SK-N-SH treated with all-trans-retinoic acid at 6 μM for 48 hours (cell line): ENCODE measurements at regions not wholly inside any gene's neighbourhood (a gene's known extent, or its start where the extent isn't known, plus 50 kb on each side); places are given as distances from the start of the nearest gene placed in this dataset.

Source experiments
- ATAC-seq: fragments of 200-7000 bp; cut with Tn5 transposase; 3 replicates; pipeline ENCODE4 v1.9.1; 2020; ENCODE audit warnings: mild to moderate bottlenecking, moderate library complexity
- ARNTL ChIP-seq: fragments of 450-650 bp; formaldehyde crosslinking; IDR thresholded peaks from 2 replicates; pipeline ENCODE4 v1.5.0; 2020; ENCODE audit warnings: low read depth, mild to moderate bottlenecking, moderate library complexity, borderline replicate concordance
- BACH2 ChIP-seq: fragments of 250-450 bp; sonication (Bioruptor Pico); IDR thresholded peaks from 2 replicates; pipeline ENCODE4 v1.9.0; 2021; ENCODE audit warnings: mild to moderate bottlenecking, borderline replicate concordance
- CSDC2 ChIP-seq: fragments of 250-450 bp; sonication (Bioruptor Pico); IDR thresholded peaks from 2 replicates; pipeline ENCODE4 v1.5.0; 2020; ENCODE audit warnings: mild to moderate bottlenecking, moderate library complexity
- ESRRG ChIP-seq: fragments of 250-450 bp; sonication (Bioruptor Pico); IDR thresholded peaks from 2 replicates; pipeline ENCODE4 v1.6.1; 2021; ENCODE audit warnings: mild to moderate bottlenecking
- GLIS3 ChIP-seq: fragments of 250-450 bp; sonication (Bioruptor Pico); IDR thresholded peaks from 2 replicates; pipeline ENCODE4 v1.5.0; 2020; ENCODE audit warnings: mild to moderate bottlenecking, moderate library complexity
- ISL1 ChIP-seq: fragments of 250-450 bp; sonication (Bioruptor Pico); IDR thresholded peaks from 2 replicates; pipeline ENCODE4 v2.1.2; 2022; ENCODE audit warnings: mild to moderate bottlenecking, moderate library complexity
- OSR1 ChIP-seq: fragments of 250-450 bp; sonication (Bioruptor Pico); IDR thresholded peaks from 2 replicates; pipeline ENCODE4 v1.8.0; 2022; ENCODE audit warnings: moderate library complexity, mild to moderate bottlenecking, inconsistent platforms
- PATZ1 ChIP-seq: fragments of 250-450 bp; sonication (Bioruptor Pico); IDR thresholded peaks from 2 replicates; pipeline ENCODE4 v1.8.0; 2020; ENCODE audit warnings: mild to moderate bottlenecking, moderate library complexity, borderline replicate concordance
- POU6F1 ChIP-seq: fragments of 250-450 bp; sonication (Bioruptor Pico); IDR thresholded peaks from 2 replicates; pipeline ENCODE4 v1.8.0; 2021; ENCODE audit warnings: low read depth, mild to moderate bottlenecking, moderate library complexity, borderline replicate concordance
- PPARA ChIP-seq: fragments of 250-450 bp; sonication (Bioruptor Pico); IDR thresholded peaks from 2 replicates; pipeline ENCODE4 v1.5.0; 2020; ENCODE audit warnings: mild to moderate bottlenecking, borderline replicate concordance
- RARB ChIP-seq: fragments of 250-450 bp; sonication (Bioruptor Pico); IDR thresholded peaks from 2 replicates; pipeline ENCODE4 v1.8.0; 2021; ENCODE audit warnings: mild to moderate bottlenecking, moderate library complexity
- SNAI2 ChIP-seq: fragments of 250-450 bp; sonication (Bioruptor Pico); IDR thresholded peaks from 2 replicates; pipeline ENCODE4 v1.5.0; 2020; ENCODE audit warnings: mild to moderate bottlenecking, moderate library complexity
- TCF4 ChIP-seq: fragments of 250-450 bp; sonication (Bioruptor Pico); IDR thresholded peaks from 2 replicates; pipeline ENCODE4 v1.8.0; 2021; ENCODE audit warnings: mild to moderate bottlenecking, moderate library complexity, borderline replicate concordance
- TOX ChIP-seq: fragments of 250-450 bp; sonication (Bioruptor Pico); IDR thresholded peaks from 2 replicates; pipeline ENCODE4 v1.8.0; 2021; ENCODE audit warnings: mild to moderate bottlenecking, moderate library complexity, borderline replicate concordance
- ZC3H10 ChIP-seq: fragments of 250-450 bp; sonication (Bioruptor Pico); IDR thresholded peaks from 2 replicates; pipeline ENCODE4 v1.5.1; 2021; ENCODE audit warnings: mild to moderate bottlenecking, moderate library complexity
- ZFP3 ChIP-seq: fragments of 250-450 bp; sonication (Bioruptor Pico); IDR thresholded peaks from 2 replicates; pipeline ENCODE4 v1.5.0; 2020; ENCODE audit warnings: mild to moderate bottlenecking, moderate library complexity
- ZFP30 ChIP-seq: fragments of 450-650 bp; formaldehyde crosslinking; IDR thresholded peaks from 2 replicates; pipeline ENCODE4 v1.5.0; 2022; ENCODE audit warnings: mild to moderate bottlenecking, moderate library complexity
- ZNF565 ChIP-seq: fragments of 450-650 bp; formaldehyde crosslinking; conservative IDR thresholded peaks from 2 replicates; pipeline ENCODE4 v1.5.0; 2020; ENCODE audit warnings: low read depth, mild to moderate bottlenecking, moderate library complexity
- ZNF70 ChIP-seq: fragments of 450-650 bp; formaldehyde crosslinking; IDR thresholded peaks from 2 replicates; pipeline ENCODE4 v1.5.0; 2020; ENCODE audit warnings: mild to moderate bottlenecking, moderate library complexity
- ZNF8 ChIP-seq: fragments of 450-650 bp; formaldehyde crosslinking; IDR thresholded peaks from 2 replicates; pipeline ENCODE4 v1.5.0; 2020; ENCODE audit warnings: mild to moderate bottlenecking, moderate library complexity
- TF ChIP-seq, protein P1 (sequence below): fragments of 250-450 bp; sonication (Bioruptor Pico); IDR thresholded peaks from 2 replicates; pipeline ENCODE4 v1.5.1; 2021; ENCODE audit warnings: mild to moderate bottlenecking, moderate library complexity
- TF ChIP-seq, protein P2 (sequence below): fragments of 250-450 bp; sonication (Bioruptor Pico); IDR thresholded peaks from 2 replicates; pipeline ENCODE4 v1.5.0; 2020; ENCODE audit warnings: mild to moderate bottlenecking, moderate library complexity
- TF ChIP-seq, protein P3 (sequence below): fragments of 250-450 bp; sonication (Bioruptor Pico); IDR thresholded peaks from 2 replicates; pipeline ENCODE4 v1.5.1; 2020; ENCODE audit warnings: low read depth, mild to moderate bottlenecking, moderate library complexity

DNA sequence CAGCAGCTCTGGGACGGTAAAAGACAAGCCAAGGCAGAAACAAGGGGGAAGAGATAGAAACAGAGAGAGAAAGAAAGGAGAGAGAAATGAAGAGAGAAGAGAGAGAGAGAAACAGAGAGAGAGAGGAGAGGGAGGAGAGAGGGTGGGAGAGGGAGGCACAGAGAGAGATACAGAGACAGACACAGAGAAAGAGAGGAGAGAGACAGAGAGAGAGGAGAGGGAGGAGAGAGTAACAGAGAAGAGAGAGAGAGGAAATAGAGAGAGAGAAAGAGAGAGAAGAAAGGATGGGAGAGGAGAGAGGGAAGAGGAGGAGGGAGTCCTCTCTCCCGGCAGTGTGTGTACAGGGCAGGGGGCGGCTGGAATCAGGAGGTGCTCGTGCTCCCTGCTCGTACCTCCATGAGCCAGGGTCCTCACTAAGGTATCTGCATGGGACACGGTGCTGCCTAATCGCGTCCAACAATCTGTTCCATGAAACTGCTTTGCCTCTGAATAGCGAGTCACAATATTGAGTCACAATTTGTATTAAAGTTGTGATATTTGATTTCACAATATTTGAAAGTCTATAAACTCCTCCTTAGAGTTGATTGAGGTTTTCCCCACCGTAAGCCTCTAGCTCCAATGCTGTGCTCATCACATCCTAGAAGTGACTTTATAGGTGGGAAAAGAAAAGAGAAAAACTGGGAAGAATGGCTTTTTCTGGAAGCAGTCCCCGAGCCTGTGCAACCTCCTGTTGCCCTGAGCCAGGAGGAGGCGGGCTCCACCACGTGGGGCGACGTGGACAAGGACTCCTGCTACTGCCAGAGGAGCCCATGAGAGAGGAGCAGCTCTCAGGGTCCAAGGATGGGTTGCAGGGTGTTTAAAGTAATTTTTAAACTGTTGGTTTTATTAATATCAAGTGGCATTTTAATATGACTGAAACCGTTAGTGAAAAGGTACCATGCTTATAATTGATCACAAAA, 81.7 kb upstream of the ARHGEF7 start:
- TF ChIP-seq BACH2 (CRISPR knock-in tag) (no peak), OSR1 (CRISPR knock-in tag) (no peak), PATZ1 (CRISPR knock-in tag) (no peak), ZNF70 (CRISPR knock-in tag) (no peak), POU6F1 (CRISPR knock-in tag) (no peak), TCF4 (CRISPR knock-in tag) (no peak), SNAI2 (no peak), ZNF8 (CRISPR knock-in tag) (no peak), ZFP30 (CRISPR knock-in tag) (no peak), ZC3H10 (CRISPR knock-in tag) (no peak), GLIS3 (CRISPR knock-in tag) (no peak), ZFP3 (CRISPR knock-in tag) (no peak), CSDC2 (CRISPR knock-in tag) (no peak), PPARA (CRISPR knock-in tag) (no peak), ISL1 (CRISPR knock-in tag) (no peak), ESRRG (CRISPR knock-in tag) (no peak), ARNTL (CRISPR knock-in tag) (no peak), RARB (CRISPR knock-in tag) (no peak)
- TF ChIP-seq, protein P1, sequence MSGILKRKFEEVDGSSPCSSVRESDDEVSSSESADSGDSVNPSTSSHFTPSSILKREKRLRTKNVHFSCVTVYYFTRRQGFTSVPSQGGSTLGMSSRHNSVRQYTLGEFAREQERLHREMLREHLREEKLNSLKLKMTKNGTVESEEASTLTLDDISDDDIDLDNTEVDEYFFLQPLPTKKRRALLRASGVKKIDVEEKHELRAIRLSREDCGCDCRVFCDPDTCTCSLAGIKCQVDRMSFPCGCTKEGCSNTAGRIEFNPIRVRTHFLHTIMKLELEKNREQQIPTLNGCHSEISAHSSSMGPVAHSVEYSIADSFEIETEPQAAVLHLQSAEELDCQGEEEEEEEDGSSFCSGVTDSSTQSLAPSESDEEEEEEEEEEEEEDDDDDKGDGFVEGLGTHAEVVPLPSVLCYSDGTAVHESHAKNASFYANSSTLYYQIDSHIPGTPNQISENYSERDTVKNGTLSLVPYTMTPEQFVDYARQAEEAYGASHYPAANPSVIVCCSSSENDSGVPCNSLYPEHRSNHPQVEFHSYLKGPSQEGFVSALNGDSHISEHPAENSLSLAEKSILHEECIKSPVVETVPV (CRISPR knock-in tag): no peak
- TF ChIP-seq, protein P2, sequence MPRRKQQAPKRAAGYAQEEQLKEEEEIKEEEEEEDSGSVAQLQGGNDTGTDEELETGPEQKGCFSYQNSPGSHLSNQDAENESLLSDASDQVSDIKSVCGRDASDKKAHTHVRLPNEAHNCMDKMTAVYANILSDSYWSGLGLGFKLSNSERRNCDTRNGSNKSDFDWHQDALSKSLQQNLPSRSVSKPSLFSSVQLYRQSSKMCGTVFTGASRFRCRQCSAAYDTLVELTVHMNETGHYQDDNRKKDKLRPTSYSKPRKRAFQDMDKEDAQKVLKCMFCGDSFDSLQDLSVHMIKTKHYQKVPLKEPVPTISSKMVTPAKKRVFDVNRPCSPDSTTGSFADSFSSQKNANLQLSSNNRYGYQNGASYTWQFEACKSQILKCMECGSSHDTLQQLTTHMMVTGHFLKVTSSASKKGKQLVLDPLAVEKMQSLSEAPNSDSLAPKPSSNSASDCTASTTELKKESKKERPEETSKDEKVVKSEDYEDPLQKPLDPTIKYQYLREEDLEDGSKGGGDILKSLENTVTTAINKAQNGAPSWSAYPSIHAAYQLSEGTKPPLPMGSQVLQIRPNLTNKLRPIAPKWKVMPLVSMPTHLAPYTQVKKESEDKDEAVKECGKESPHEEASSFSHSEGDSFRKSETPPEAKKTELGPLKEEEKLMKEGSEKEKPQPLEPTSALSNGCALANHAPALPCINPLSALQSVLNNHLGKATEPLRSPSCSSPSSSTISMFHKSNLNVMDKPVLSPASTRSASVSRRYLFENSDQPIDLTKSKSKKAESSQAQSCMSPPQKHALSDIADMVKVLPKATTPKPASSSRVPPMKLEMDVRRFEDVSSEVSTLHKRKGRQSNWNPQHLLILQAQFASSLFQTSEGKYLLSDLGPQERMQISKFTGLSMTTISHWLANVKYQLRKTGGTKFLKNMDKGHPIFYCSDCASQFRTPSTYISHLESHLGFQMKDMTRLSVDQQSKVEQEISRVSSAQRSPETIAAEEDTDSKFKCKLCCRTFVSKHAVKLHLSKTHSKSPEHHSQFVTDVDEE (CRISPR knock-in tag): no peak
- ATAC-seq: peak; percentile 48; the same call in 2 of the 3 replicates

DNA sequence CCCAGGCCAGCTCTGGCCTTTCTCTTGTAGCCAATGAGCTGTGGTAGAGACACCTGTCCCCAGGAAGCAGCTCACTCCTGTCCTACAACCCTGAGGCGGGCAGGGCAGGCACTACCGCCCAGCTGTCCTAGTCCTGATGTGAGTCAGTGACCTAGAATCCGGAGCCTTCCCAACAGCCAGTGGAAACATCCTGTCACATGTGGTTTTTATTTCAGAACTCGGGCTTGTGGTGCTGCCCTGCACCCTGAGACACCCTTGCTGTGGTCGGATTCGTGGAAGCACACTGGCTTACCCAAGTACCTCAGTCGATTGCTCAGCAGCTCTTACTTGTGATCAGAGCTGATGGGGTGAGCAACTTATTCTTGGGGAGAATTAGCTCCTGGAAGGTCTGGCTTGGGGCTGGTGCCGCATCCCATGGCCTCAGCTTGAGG, 83.6 kb upstream of the ARHGEF7 start:
- peak; percentile 56 for ATAC-seq
- TF ChIP-seq PPARA (CRISPR knock-in tag) (no peak), TCF4 (CRISPR knock-in tag) (no peak), ZFP30 (CRISPR knock-in tag) (no peak), TOX (no peak), ZNF565 (CRISPR knock-in tag) (no peak), ARNTL (CRISPR knock-in tag) (no peak), BACH2 (CRISPR knock-in tag) (no peak), ZC3H10 (CRISPR knock-in tag) (no peak), POU6F1 (CRISPR knock-in tag) (no peak), ISL1 (CRISPR knock-in tag) (no peak), ZFP3 (CRISPR knock-in tag) (no peak), OSR1 (CRISPR knock-in tag) (no peak), ZNF70 (CRISPR knock-in tag) (no peak)
- TF ChIP-seq, protein P3, sequence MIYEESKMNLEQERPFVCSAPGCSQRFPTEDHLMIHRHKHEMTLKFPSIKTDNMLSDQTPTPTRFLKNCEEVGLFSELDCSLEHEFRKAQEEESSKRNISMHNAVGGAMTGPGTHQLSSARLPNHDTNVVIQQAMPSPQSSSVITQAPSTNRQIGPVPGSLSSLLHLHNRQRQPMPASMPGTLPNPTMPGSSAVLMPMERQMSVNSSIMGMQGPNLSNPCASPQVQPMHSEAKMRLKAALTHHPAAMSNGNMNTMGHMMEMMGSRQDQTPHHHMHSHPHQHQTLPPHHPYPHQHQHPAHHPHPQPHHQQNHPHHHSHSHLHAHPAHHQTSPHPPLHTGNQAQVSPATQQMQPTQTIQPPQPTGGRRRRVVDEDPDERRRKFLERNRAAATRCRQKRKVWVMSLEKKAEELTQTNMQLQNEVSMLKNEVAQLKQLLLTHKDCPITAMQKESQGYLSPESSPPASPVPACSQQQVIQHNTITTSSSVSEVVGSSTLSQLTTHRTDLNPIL: no peak
- TF ChIP-seq, protein P1 (CRISPR knock-in tag): no peak
